ENCODE measurements at regions not wholly inside any gene's neighbourhood (a gene's known extent, or its start where the extent isn't known, plus 50 kb on each side); places are given as distances from the start of the nearest gene placed in this dataset.
A peak's percentile ranks its signal among the peaks of the same experiment; 100 is the strongest.

- Histone ChIP-seq H3K4me3 (ENCODE audit: low read length) (no peak overlapping the region), H3K9me3 (ENCODE audit: control insufficient read depth, low read length) (peaks cover 2% of the 10 kb centered on the region), H3K4me1 (ENCODE audit: control insufficient read depth, insufficient read depth, low read length) (no peaks in the 10 kb centered on the region), H3K27ac (ENCODE audit: low read length) (no peak overlapping the region), H3K27me3 (ENCODE audit: control insufficient read depth, insufficient read depth) (no peaks in the 10 kb centered on the region)
- intact Hi-C loops (cut with DNase I): no loop called here
- WGBS: 66% methylated on average over 4 of the region's 4 CpGs
- ATAC-seq (no peak), DNase-seq (no peak)
Observed at GRCh38 chr1:185500001-185500626, 183.1 kb upstream of the IVNS1ABP start.

GRCh38 chr1:185498207-185498606 is 181.2 kb upstream of the IVNS1ABP start:
- intact Hi-C loops (cut with DNase I): no loop called here

GRCh38 chr1:185497177-185497576 is 180.1 kb upstream of the IVNS1ABP start:
- Histone ChIP-seq H3K4me1 (ENCODE audit: control insufficient read depth, insufficient read depth, low read length) (no peaks in the 10 kb centered on the region), H3K9me3 (ENCODE audit: control insufficient read depth, low read length) (no peaks in the 10 kb centered on the region), H3K4me3 (ENCODE audit: low read length) (no peak overlapping the region), H3K27ac (ENCODE audit: low read length) (no peak overlapping the region), H3K27me3 (ENCODE audit: control insufficient read depth, insufficient read depth) (no peaks in the 10 kb centered on the region)
- no peak for ATAC-seq
- intact Hi-C loops (cut with DNase I): no loop called here
- DNase-seq: no peak

More at GRCh38 chr1:185498207-185498606, 181.2 kb upstream of the IVNS1ABP start:
- ATAC-seq (no peak), DNase-seq (no peak)
- WGBS: 94% methylated on average over 2 of the region's 2 CpGs
- peaks cover 2% of the 10 kb centered on the region for H3K9me3 ChIP-seq (ENCODE audit: control insufficient read depth, low read length)
- no peaks in the 10 kb centered on the region for H3K4me1 ChIP-seq (ENCODE audit: control insufficient read depth, insufficient read depth, low read length)
- no peak overlapping the region for H3K4me3 ChIP-seq (ENCODE audit: low read length)
- no peaks in the 10 kb centered on the region for H3K27me3 ChIP-seq (ENCODE audit: control insufficient read depth, insufficient read depth)
- H3K27ac ChIP-seq (ENCODE audit: low read length): no peak overlapping the region

GRCh38 chr1:185495898-185496297 is 178.9 kb upstream of the IVNS1ABP start:
- intact Hi-C loops (cut with DNase I): no loop called here
- WGBS: 48% methylated on average over 1 of the region's 1 CpG
- no peak for DNase-seq
- H3K4me1 ChIP-seq (ENCODE audit: control insufficient read depth, insufficient read depth, low read length): no peaks in the 10 kb centered on the region
- ATAC-seq: no peak
- H3K9me3 ChIP-seq (ENCODE audit: control insufficient read depth, low read length): no peaks in the 10 kb centered on the region
- no peak overlapping the region for H3K27ac ChIP-seq (ENCODE audit: low read length)
- H3K27me3 ChIP-seq (ENCODE audit: control insufficient read depth, insufficient read depth): no peaks in the 10 kb centered on the region
- H3K4me3 ChIP-seq (ENCODE audit: low read length): no peak overlapping the region

GRCh38 chr1:185495007-185495406 is 178.0 kb upstream of the IVNS1ABP start:
- DNase-seq (no peak), ATAC-seq (no peak)
- intact Hi-C loops (cut with DNase I): no loop called here
- no peaks in the 10 kb centered on the region for H3K4me1 ChIP-seq (ENCODE audit: control insufficient read depth, insufficient read depth, low read length)
- no peaks in the 10 kb centered on the region for H3K9me3 ChIP-seq (ENCODE audit: control insufficient read depth, low read length)
- no peak overlapping the region for H3K27ac ChIP-seq (ENCODE audit: low read length)
- no peak overlapping the region for H3K4me3 ChIP-seq (ENCODE audit: low read length)
- no peaks in the 10 kb centered on the region for H3K27me3 ChIP-seq (ENCODE audit: control insufficient read depth, insufficient read depth)

- intact Hi-C loops (cut with DNase I): no loop called here
Observed at GRCh38 chr1:185492089-185492825, 175.2 kb upstream of the IVNS1ABP start.

GRCh38 chr1:185491604-185492003 is 174.6 kb upstream of the IVNS1ABP start:
- Histone ChIP-seq H3K27me3 (ENCODE audit: control insufficient read depth, insufficient read depth) (no peaks in the 10 kb centered on the region), H3K4me1 (ENCODE audit: control insufficient read depth, insufficient read depth, low read length) (peaks cover 8% of the 10 kb centered on the region), H3K27ac (ENCODE audit: low read length) (no peak overlapping the region), H3K9me3 (ENCODE audit: control insufficient read depth, low read length) (no peaks in the 10 kb centered on the region), H3K4me3 (ENCODE audit: low read length) (no peak overlapping the region)
- no peak for ATAC-seq
- intact Hi-C loops (cut with DNase I): no loop called here
- 69% methylated on average over 2 of the region's 2 CpGs for WGBS
- no peak for DNase-seq

More at GRCh38 chr1:185492089-185492825, 175.2 kb upstream of the IVNS1ABP start:
- Histone ChIP-seq H3K9me3 (ENCODE audit: control insufficient read depth, low read length) (no peaks in the 10 kb centered on the region), H3K4me3 (ENCODE audit: low read length) (no peak overlapping the region), H3K27ac (ENCODE audit: low read length) (no peak overlapping the region), H3K27me3 (ENCODE audit: control insufficient read depth, insufficient read depth) (no peaks in the 10 kb centered on the region), H3K4me1 (ENCODE audit: control insufficient read depth, insufficient read depth, low read length) (peaks cover 3% of the 10 kb centered on the region)
- ATAC-seq: no peak
- DNase-seq: no peak

GRCh38 chr1:185490924-185491323 is 173.9 kb upstream of the IVNS1ABP start:
- intact Hi-C loops (cut with DNase I): no loop called here
- WGBS: 86% methylated on average over 5 of the region's 5 CpGs
- H3K27me3 ChIP-seq (ENCODE audit: control insufficient read depth, insufficient read depth): no peaks in the 10 kb centered on the region
- no peak overlapping the region for H3K27ac ChIP-seq (ENCODE audit: low read length)
- H3K4me1 ChIP-seq (ENCODE audit: control insufficient read depth, insufficient read depth, low read length): peaks cover 8% of the 10 kb centered on the region
- H3K4me3 ChIP-seq (ENCODE audit: low read length): no peak overlapping the region
- ATAC-seq (no peak), DNase-seq (no peak)
- H3K9me3 ChIP-seq (ENCODE audit: control insufficient read depth, low read length): no peaks in the 10 kb centered on the region

GRCh38 chr1:185489406-185489805 is 172.4 kb upstream of the IVNS1ABP start:
- no peaks in the 10 kb centered on the region for H3K27me3 ChIP-seq (ENCODE audit: control insufficient read depth, insufficient read depth)
- 82% methylated on average over 3 of the region's 3 CpGs for WGBS
- H3K9me3 ChIP-seq (ENCODE audit: control insufficient read depth, low read length): no peaks in the 10 kb centered on the region
- no peak overlapping the region for H3K4me3 ChIP-seq (ENCODE audit: low read length)
- DNase-seq (no peak), ATAC-seq (no peak)
- peaks cover 8% of the 10 kb centered on the region for H3K4me1 ChIP-seq (ENCODE audit: control insufficient read depth, insufficient read depth, low read length)
- intact Hi-C loops (cut with DNase I): no loop called here
- no peak overlapping the region for H3K27ac ChIP-seq (ENCODE audit: low read length)

- Histone ChIP-seq H3K4me1 (ENCODE audit: control insufficient read depth, insufficient read depth, low read length) (peaks cover 9% of the 10 kb centered on the region), H3K27ac (ENCODE audit: low read length) (no peak overlapping the region), H3K9me3 (ENCODE audit: control insufficient read depth, low read length) (no peaks in the 10 kb centered on the region), H3K4me3 (ENCODE audit: low read length) (no peak overlapping the region), H3K27me3 (ENCODE audit: control insufficient read depth, insufficient read depth) (no peaks in the 10 kb centered on the region)
- ATAC-seq: peak; percentile 78 to 82
- peak in 1 of 3 donors; percentile 71 for DNase-seq
- WGBS: 34% methylated on average over 4 of the region's 4 CpGs
- intact Hi-C loops (cut with DNase I): no loop called here
Observed at GRCh38 chr1:185488808-185489207, 171.8 kb upstream of the IVNS1ABP start.

GRCh38 chr1:185487936-185488335 is 170.9 kb upstream of the IVNS1ABP start:
- intact Hi-C loops (cut with DNase I): no loop called here
- 36% methylated on average over 2 of the region's 2 CpGs for WGBS
- ATAC-seq: no peak
- H3K9me3 ChIP-seq (ENCODE audit: control insufficient read depth, low read length): no peaks in the 10 kb centered on the region
- H3K4me3 ChIP-seq (ENCODE audit: low read length): no peak overlapping the region
- H3K27me3 ChIP-seq (ENCODE audit: control insufficient read depth, insufficient read depth): no peaks in the 10 kb centered on the region
- peaks cover 13% of the 10 kb centered on the region for H3K4me1 ChIP-seq (ENCODE audit: control insufficient read depth, insufficient read depth, low read length)
- DNase-seq: no peak
- H3K27ac ChIP-seq (ENCODE audit: low read length): no peak overlapping the region
